Stomach (tissue), 4 donors: ENCODE measurements at regions not wholly inside any gene's neighbourhood (a gene's known extent, or its start where the extent isn't known, plus 50 kb on each side); places are given as distances from the start of the nearest gene placed in this dataset.

Experiments used
- CTCF ChIP-seq, 7 experiments: fragments of 450-650 bp in 4 of 7; fragments of 200-600 bp in 3 of 7; sonication (generic) in 3 of 7; IDR thresholded peaks; one replicate each; pipeline ENCODE4 v1.5.1; 2016 to 2019; ENCODE audit warnings: antibody characterized with exemption in 7 of 7, control low read depth in 2 of 7, mild to moderate bottlenecking in 1 of 7
- EP300 ChIP-seq: sonication (generic); formaldehyde crosslinking; IDR thresholded peaks from one replicate; pipeline ENCODE4 v1.6.1; 2017; ENCODE audit warnings: antibody characterized with exemption
- POLR2A ChIP-seq, 4 donors: fragments of 450-650 bp; IDR thresholded peaks; one replicate each; pipeline ENCODE4 v1.6.1; 2016; ENCODE audit warnings: antibody characterized with exemption in 4 of 4, control low read depth in 2 of 4, mild to moderate bottlenecking in 1 of 4, moderate library complexity in 1 of 4

GRCh38 chr13:97521726-97522125 is 87.8 kb downstream of the RAP2A start:
- TF ChIP-seq EP300 (no peak), POLR2A (IDR thresholded peaks at IDR 0.05) (no peak), CTCF (IDR thresholded peaks at IDR 0.05) (no peak)
